GM12878 (cell line): ENCODE measurements at regions not wholly inside any gene's neighbourhood (a gene's known extent, or its start where the extent isn't known, plus 50 kb on each side); places are given as distances from the start of the nearest gene placed in this dataset.

ENCODE experiments used
- BHLHE40 ChIP-seq, 2 experiments: fragments of 450-650 bp in 1 of 2; IDR thresholded peaks; 2 replicates each; pipeline ENCODE4 v1.6.1; 2011 to 2017; ENCODE audit warnings: low read depth in 2 of 2, borderline replicate concordance in 1 of 2, improper control_type of control experiment in 1 of 2, low read length in 1 of 2, mild to moderate bottlenecking in 1 of 2
- CREB1 ChIP-seq: IDR thresholded peaks from 2 replicates; pipeline ENCODE4 v1.6.1; 2012; ENCODE audit warnings: low read depth, mild to moderate bottlenecking, inconsistent platforms
- EZH2 ChIP-seq: IDR thresholded peaks from 2 replicates; pipeline ENCODE4 v1.6.1; 2012; ENCODE audit warnings: low read depth, mild to moderate bottlenecking, control low read depth, inconsistent platforms, low read length, borderline replicate concordance; ENCODE audit not compliant: control insufficient read depth
- NFYB ChIP-seq: IDR thresholded peaks from 2 replicates; pipeline ENCODE4 v1.6.1; 2011; ENCODE audit warnings: low read depth, mild to moderate bottlenecking, low read length, improper control_type of control experiment, moderate library complexity; ENCODE audit not compliant: insufficient read depth
- POLR2A ChIP-seq: IDR thresholded peaks from 2 replicates; pipeline ENCODE4 v1.6.1; 2011; ENCODE audit warnings: low read depth, mild to moderate bottlenecking, low read length
- SIN3A ChIP-seq: IDR thresholded peaks from 2 replicates; pipeline ENCODE4 v1.6.1; 2012; ENCODE audit warnings: low read depth, low read length, improper control_type of control experiment
- SREBF2 ChIP-seq: IDR thresholded peaks from 2 replicates; pipeline ENCODE4 v1.6.1; 2012; ENCODE audit warnings: mild to moderate bottlenecking, low read length
- TAF1 ChIP-seq: IDR thresholded peaks from 2 replicates; pipeline ENCODE4 v1.6.1; 2011; ENCODE audit warnings: mild to moderate bottlenecking, low read depth, low read length, borderline replicate concordance
- YY1 ChIP-seq: IDR thresholded peaks from 2 replicates; pipeline ENCODE4 v1.6.1; 2011; ENCODE audit warnings: low read depth, mild to moderate bottlenecking, low read length
- TF ChIP-seq, protein P1 (sequence below), 3 experiments: IDR thresholded peaks in 2 of 3; conservative IDR thresholded peaks in 1 of 3; 2 replicates each; pipeline ENCODE4 v1.5.1; 2011; ENCODE audit warnings: low read depth in 3 of 3, low read length in 3 of 3, mild to moderate bottlenecking in 3 of 3, control low read depth in 2 of 3, moderate library complexity in 2 of 3, inconsistent platforms in 1 of 3, mixed read lengths in 1 of 3; ENCODE audit not compliant: control insufficient read depth in 2 of 3, insufficient read depth in 1 of 3; ENCODE audit errors: extremely low read depth in 1 of 3
- TF ChIP-seq, protein P2 (sequence below): IDR thresholded peaks from 2 replicates; pipeline ENCODE4 v1.6.1; 2012; ENCODE audit warnings: improper control_type of control experiment, low read depth, low read length; ENCODE audit not compliant: insufficient replicate concordance
- TF ChIP-seq, protein P3 (sequence below): IDR thresholded peaks from 2 replicates; pipeline ENCODE4 v1.6.1; 2011; ENCODE audit warnings: low read depth, mild to moderate bottlenecking, low read length, moderate library complexity, borderline replicate concordance; ENCODE audit errors: extremely low read depth
- TF ChIP-seq, protein P4 (sequence below): IDR thresholded peaks from 2 replicates; pipeline ENCODE4 v1.6.1; 2011; ENCODE audit warnings: borderline replicate concordance, low read depth, mild to moderate bottlenecking, moderate library complexity, low read length; ENCODE audit not compliant: insufficient read depth, poor library complexity, severe bottlenecking
- TF ChIP-seq, protein P5 (sequence below): fragments of 450-650 bp; IDR thresholded peaks from 2 replicates; pipeline ENCODE4 v1.6.1; 2017; ENCODE audit warnings: antibody characterized with exemption, mild to moderate bottlenecking, moderate library complexity

DNA sequence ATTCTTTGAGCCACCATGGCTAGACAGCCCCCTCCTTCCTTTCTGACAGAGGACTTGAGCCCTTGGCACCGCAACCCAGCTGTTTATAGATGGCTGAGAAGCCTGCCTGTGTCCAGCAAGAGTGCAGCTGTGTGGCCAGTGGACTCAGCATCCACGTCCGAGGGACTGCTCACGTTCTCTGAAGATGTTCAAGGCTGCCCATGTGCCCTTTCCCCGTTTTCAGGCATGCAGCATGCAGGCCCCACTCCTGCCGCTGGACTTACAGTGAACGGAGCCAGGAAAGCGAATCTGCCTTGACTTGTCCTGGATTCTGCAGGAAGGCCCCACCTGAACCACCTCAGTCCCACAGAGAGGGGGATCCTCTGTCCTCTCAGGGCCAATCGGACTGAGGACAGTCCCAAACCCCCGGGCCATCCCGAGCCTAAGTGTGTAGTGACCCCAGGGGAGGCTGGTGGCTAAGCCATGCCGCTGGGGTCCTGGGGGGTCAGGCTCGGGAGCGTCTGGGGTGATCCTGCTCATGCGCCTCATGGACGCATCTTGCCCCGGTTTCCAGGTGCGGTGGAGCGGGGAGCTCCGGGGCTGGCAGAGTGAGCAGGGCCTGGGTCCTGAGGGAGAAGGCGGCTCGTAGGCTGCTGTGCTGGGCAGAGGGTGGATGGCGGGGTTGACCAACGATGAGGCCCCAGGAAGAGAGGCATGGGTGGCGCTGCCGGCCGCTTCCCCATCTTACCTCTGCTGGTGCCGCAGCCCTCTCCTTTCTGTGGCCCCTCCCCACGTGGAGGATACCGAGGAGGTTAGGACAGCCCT lies 170.7 kb downstream of the CTTN start:
- TF ChIP-seq, protein P1, sequence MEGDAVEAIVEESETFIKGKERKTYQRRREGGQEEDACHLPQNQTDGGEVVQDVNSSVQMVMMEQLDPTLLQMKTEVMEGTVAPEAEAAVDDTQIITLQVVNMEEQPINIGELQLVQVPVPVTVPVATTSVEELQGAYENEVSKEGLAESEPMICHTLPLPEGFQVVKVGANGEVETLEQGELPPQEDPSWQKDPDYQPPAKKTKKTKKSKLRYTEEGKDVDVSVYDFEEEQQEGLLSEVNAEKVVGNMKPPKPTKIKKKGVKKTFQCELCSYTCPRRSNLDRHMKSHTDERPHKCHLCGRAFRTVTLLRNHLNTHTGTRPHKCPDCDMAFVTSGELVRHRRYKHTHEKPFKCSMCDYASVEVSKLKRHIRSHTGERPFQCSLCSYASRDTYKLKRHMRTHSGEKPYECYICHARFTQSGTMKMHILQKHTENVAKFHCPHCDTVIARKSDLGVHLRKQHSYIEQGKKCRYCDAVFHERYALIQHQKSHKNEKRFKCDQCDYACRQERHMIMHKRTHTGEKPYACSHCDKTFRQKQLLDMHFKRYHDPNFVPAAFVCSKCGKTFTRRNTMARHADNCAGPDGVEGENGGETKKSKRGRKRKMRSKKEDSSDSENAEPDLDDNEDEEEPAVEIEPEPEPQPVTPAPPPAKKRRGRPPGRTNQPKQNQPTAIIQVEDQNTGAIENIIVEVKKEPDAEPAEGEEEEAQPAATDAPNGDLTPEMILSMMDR (IDR thresholded peaks at IDR 0.05 in 2 of 3, conservative IDR thresholded peaks at IDR 0.05 in 1 of 3; ENCODE audit: control insufficient read depth in 2 of 3, extremely low read depth in 1 of 3, insufficient read depth in 1 of 3, low read depth in 3 of 3, low read length in 3 of 3): no peak
- TF ChIP-seq NFYB (no peak), EZH2 (no peak), BHLHE40 (IDR thresholded peaks at IDR 0.05; ENCODE audit: borderline replicate concordance in 1 of 2, low read depth in 2 of 2, low read length in 1 of 2) (no peak), POLR2A (no peak), TAF1 (no peak), YY1 (no peak), CREB1 (no peak), SREBF2 (no peak), SIN3A (no peak)
- TF ChIP-seq, protein P2, sequence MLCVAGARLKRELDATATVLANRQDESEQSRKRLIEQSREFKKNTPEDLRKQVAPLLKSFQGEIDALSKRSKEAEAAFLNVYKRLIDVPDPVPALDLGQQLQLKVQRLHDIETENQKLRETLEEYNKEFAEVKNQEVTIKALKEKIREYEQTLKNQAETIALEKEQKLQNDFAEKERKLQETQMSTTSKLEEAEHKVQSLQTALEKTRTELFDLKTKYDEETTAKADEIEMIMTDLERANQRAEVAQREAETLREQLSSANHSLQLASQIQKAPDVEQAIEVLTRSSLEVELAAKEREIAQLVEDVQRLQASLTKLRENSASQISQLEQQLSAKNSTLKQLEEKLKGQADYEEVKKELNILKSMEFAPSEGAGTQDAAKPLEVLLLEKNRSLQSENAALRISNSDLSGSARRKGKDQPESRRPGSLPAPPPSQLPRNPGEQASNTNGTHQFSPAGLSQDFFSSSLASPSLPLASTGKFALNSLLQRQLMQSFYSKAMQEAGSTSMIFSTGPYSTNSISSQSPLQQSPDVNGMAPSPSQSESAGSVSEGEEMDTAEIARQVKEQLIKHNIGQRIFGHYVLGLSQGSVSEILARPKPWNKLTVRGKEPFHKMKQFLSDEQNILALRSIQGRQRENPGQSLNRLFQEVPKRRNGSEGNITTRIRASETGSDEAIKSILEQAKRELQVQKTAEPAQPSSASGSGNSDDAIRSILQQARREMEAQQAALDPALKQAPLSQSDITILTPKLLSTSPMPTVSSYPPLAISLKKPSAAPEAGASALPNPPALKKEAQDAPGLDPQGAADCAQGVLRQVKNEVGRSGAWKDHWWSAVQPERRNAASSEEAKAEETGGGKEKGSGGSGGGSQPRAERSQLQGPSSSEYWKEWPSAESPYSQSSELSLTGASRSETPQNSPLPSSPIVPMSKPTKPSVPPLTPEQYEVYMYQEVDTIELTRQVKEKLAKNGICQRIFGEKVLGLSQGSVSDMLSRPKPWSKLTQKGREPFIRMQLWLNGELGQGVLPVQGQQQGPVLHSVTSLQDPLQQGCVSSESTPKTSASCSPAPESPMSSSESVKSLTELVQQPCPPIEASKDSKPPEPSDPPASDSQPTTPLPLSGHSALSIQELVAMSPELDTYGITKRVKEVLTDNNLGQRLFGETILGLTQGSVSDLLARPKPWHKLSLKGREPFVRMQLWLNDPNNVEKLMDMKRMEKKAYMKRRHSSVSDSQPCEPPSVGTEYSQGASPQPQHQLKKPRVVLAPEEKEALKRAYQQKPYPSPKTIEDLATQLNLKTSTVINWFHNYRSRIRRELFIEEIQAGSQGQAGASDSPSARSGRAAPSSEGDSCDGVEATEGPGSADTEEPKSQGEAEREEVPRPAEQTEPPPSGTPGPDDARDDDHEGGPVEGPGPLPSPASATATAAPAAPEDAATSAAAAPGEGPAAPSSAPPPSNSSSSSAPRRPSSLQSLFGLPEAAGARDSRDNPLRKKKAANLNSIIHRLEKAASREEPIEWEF: no peak
- TF ChIP-seq, protein P3, sequence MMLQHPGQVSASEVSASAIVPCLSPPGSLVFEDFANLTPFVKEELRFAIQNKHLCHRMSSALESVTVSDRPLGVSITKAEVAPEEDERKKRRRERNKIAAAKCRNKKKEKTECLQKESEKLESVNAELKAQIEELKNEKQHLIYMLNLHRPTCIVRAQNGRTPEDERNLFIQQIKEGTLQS: no peak
- TF ChIP-seq, protein P4, sequence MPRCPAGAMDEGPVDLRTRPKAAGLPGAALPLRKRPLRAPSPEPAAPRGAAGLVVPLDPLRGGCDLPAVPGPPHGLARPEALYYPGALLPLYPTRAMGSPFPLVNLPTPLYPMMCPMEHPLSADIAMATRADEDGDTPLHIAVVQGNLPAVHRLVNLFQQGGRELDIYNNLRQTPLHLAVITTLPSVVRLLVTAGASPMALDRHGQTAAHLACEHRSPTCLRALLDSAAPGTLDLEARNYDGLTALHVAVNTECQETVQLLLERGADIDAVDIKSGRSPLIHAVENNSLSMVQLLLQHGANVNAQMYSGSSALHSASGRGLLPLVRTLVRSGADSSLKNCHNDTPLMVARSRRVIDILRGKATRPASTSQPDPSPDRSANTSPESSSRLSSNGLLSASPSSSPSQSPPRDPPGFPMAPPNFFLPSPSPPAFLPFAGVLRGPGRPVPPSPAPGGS: no peak
- TF ChIP-seq, protein P5, sequence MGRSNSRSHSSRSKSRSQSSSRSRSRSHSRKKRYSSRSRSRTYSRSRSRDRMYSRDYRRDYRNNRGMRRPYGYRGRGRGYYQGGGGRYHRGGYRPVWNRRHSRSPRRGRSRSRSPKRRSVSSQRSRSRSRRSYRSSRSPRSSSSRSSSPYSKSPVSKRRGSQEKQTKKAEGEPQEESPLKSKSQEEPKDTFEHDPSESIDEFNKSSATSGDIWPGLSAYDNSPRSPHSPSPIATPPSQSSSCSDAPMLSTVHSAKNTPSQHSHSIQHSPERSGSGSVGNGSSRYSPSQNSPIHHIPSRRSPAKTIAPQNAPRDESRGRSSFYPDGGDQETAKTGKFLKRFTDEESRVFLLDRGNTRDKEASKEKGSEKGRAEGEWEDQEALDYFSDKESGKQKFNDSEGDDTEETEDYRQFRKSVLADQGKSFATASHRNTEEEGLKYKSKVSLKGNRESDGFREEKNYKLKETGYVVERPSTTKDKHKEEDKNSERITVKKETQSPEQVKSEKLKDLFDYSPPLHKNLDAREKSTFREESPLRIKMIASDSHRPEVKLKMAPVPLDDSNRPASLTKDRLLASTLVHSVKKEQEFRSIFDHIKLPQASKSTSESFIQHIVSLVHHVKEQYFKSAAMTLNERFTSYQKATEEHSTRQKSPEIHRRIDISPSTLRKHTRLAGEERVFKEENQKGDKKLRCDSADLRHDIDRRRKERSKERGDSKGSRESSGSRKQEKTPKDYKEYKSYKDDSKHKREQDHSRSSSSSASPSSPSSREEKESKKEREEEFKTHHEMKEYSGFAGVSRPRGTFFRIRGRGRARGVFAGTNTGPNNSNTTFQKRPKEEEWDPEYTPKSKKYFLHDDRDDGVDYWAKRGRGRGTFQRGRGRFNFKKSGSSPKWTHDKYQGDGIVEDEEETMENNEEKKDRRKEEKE: no peak
